Vagina (tissue), 2 donors: ENCODE measurements at regions not wholly inside any gene's neighbourhood (a gene's known extent, or its start where the extent isn't known, plus 50 kb on each side); places are given as distances from the start of the nearest gene placed in this dataset.

Experiments
- POLR2A ChIP-seq, 2 donors: fragments of 450-650 bp; IDR thresholded peaks; one replicate each; pipeline ENCODE4 v1.6.1; 2017; ENCODE audit warnings: antibody characterized with exemption in 2 of 2, mild to moderate bottlenecking in 2 of 2, moderate library complexity in 2 of 2
- POLR2AphosphoS5 ChIP-seq, 2 donors: sonication (generic); formaldehyde crosslinking; IDR thresholded peaks; one replicate each; pipeline ENCODE4 v1.9.0; 2017; ENCODE audit warnings: antibody characterized with exemption in 2 of 2, mild to moderate bottlenecking in 2 of 2, low read depth in 1 of 2; ENCODE audit not compliant: insufficient read depth in 1 of 2
- TF ChIP-seq, protein P1 (sequence below), 3 experiments: fragments of 450-650 bp in 2 of 3; fragments of 200-600 bp in 1 of 3; sonication (generic) in 1 of 3; IDR thresholded peaks; one replicate each; pipeline ENCODE4 v1.5.1; 2017 to 2019; ENCODE audit warnings: antibody characterized with exemption in 3 of 3, mild to moderate bottlenecking in 2 of 3, moderate library complexity in 2 of 3

DNA sequence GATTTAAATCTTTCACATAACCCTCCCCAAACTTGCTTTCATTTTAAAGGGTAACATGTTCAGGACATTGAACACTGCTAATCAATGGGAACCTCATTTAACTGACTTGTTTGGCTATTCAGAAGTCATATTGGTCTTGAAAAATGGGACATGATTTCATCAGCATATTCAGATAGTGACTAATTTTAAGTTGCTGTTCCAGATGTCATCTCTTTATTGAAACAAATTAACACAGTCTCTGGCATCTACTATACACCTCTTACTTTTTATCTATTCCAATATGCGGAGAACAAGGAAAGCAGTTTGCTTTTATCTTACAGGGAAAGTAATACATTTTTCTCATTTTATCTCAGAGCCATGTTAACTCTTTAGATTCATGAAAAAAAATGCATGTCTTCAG, 310.1 kb downstream of the S1PR1 start:
- TF ChIP-seq, protein P1, sequence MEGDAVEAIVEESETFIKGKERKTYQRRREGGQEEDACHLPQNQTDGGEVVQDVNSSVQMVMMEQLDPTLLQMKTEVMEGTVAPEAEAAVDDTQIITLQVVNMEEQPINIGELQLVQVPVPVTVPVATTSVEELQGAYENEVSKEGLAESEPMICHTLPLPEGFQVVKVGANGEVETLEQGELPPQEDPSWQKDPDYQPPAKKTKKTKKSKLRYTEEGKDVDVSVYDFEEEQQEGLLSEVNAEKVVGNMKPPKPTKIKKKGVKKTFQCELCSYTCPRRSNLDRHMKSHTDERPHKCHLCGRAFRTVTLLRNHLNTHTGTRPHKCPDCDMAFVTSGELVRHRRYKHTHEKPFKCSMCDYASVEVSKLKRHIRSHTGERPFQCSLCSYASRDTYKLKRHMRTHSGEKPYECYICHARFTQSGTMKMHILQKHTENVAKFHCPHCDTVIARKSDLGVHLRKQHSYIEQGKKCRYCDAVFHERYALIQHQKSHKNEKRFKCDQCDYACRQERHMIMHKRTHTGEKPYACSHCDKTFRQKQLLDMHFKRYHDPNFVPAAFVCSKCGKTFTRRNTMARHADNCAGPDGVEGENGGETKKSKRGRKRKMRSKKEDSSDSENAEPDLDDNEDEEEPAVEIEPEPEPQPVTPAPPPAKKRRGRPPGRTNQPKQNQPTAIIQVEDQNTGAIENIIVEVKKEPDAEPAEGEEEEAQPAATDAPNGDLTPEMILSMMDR (IDR thresholded peaks at IDR 0.05) = no peak
- TF ChIP-seq POLR2A (IDR thresholded peaks at IDR 0.05) = no peak
- no peak for TF ChIP-seq POLR2AphosphoS5 (IDR thresholded peaks at IDR 0.05; ENCODE audit: insufficient read depth in 1 of 2, low read depth in 1 of 2)
